Transverse colon (tissue), 3 donors: ENCODE measurements at regions not wholly inside any gene's neighbourhood (a gene's known extent, or its start where the extent isn't known, plus 50 kb on each side); places are given as distances from the start of the nearest gene placed in this dataset.

Experiments used
- POLR2A ChIP-seq: fragments of 450-650 bp; IDR thresholded peaks from one replicate; pipeline ENCODE4 v1.6.1; 2016; ENCODE audit warnings: antibody characterized with exemption, mild to moderate bottlenecking, moderate library complexity
- TF ChIP-seq, protein P1 (sequence below), 5 experiments: fragments of 200-600 bp in 3 of 5; fragments of 450-650 bp in 2 of 5; sonication (generic) in 3 of 5; IDR thresholded peaks; 1 replicate in 2 of 5; 2 replicates in 3 of 5; pipeline ENCODE4 v1.5.1; 2016 to 2017; ENCODE audit warnings: antibody characterized with exemption in 5 of 5, inconsistent platforms in 3 of 5, mild to moderate bottlenecking in 2 of 5, moderate library complexity in 1 of 5

DNA sequence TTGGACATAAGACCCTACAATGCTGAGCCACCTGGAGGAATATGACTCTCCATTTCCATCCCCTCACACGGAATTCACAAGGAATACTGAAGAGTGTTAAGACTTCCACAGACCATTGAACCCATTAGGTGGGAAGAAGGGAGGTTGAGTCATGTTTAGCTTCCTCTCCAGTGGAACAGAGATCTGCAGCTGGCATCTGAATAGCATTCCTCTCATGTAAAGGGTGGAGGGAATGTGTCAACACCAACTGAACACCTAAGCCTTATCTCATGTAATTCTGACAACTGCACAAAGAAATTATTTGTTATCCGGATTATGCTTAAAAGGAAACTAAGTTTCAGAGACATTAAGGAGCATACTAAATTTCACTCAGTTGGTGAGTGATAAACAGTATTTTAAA lies 705.9 kb downstream of the MAFB start:
- no peak for TF ChIP-seq POLR2A
- TF ChIP-seq, protein P1, sequence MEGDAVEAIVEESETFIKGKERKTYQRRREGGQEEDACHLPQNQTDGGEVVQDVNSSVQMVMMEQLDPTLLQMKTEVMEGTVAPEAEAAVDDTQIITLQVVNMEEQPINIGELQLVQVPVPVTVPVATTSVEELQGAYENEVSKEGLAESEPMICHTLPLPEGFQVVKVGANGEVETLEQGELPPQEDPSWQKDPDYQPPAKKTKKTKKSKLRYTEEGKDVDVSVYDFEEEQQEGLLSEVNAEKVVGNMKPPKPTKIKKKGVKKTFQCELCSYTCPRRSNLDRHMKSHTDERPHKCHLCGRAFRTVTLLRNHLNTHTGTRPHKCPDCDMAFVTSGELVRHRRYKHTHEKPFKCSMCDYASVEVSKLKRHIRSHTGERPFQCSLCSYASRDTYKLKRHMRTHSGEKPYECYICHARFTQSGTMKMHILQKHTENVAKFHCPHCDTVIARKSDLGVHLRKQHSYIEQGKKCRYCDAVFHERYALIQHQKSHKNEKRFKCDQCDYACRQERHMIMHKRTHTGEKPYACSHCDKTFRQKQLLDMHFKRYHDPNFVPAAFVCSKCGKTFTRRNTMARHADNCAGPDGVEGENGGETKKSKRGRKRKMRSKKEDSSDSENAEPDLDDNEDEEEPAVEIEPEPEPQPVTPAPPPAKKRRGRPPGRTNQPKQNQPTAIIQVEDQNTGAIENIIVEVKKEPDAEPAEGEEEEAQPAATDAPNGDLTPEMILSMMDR (IDR thresholded peaks at IDR 0.05): no peak
